K562 (cell line): ENCODE measurements at regions not wholly inside any gene's neighbourhood (a gene's known extent, or its start where the extent isn't known, plus 50 kb on each side); places are given as distances from the start of the nearest gene placed in this dataset.
A peak's percentile ranks its signal among the peaks of the same experiment; 100 is the strongest.

Experiments
- ARID4B ChIP-seq: sonication (generic); formaldehyde crosslinking; IDR thresholded peaks from 2 replicates; pipeline ENCODE4 v1.8.0; 2022; ENCODE audit warnings: mild to moderate bottlenecking, missing genetic modification reagents
- BRF2 ChIP-seq: IDR thresholded peaks from 3 replicates; pipeline ENCODE4 v1.6.1; 2011; ENCODE audit warnings: borderline replicate concordance, mild to moderate bottlenecking; ENCODE audit not compliant: insufficient read length, insufficient read depth
- CREB3 ChIP-seq: fragments of 450-650 bp; conservative IDR thresholded peaks from 2 replicates; pipeline ENCODE4 v1.6.1; 2016; ENCODE audit warnings: missing genetic modification characterization, low read depth, mild to moderate bottlenecking, missing compliant biosample characterization, moderate library complexity
- ELF1 ChIP-seq: fragments of 200-800 bp; sonication (Bioruptor generic); IDR thresholded peaks from 2 replicates; pipeline ENCODE4 v1.6.1; 2016; ENCODE audit warnings: missing genetic modification characterization, missing compliant biosample characterization
- EP400 ChIP-seq: fragments of 450-650 bp; IDR thresholded peaks from 2 replicates; pipeline ENCODE4 v1.6.1; 2017; ENCODE audit warnings: antibody characterized with exemption, mild to moderate bottlenecking, moderate library complexity
- KLF16 ChIP-seq: IDR thresholded peaks from 2 replicates; pipeline ENCODE4 v1.6.1; 2016; ENCODE audit warnings: antibody characterized with exemption
- MYC ChIP-seq, 2 experiments: fragments of 250-450 bp in 1 of 2; sonication (Bioruptor Pico) in 1 of 2; IDR thresholded peaks; 2 replicates each; pipeline versions ENCODE4 v1.5.1 to v1.6.1; 2012 to 2021; ENCODE audit warnings: low read depth in 2 of 2, borderline replicate concordance in 1 of 2, improper control_type of control experiment in 1 of 2, low read length in 1 of 2, mild to moderate bottlenecking in 1 of 2, moderate library complexity in 1 of 2
- RFX7 ChIP-seq: fragments of 250-450 bp; sonication (Bioruptor Pico); IDR thresholded peaks from 2 replicates; pipeline ENCODE4 v1.5.1; 2021; ENCODE audit warnings: mild to moderate bottlenecking
- RNF219 ChIP-seq: fragments of 250-450 bp; sonication (Bioruptor Pico); IDR thresholded peaks from 2 replicates; pipeline ENCODE4 v1.5.0; 2022; ENCODE audit warnings: mild to moderate bottlenecking
- SMARCA4 ChIP-seq: fragments of 450-650 bp; IDR thresholded peaks from 2 replicates; pipeline ENCODE4 v1.6.1; 2016
- SPI1 ChIP-seq: IDR thresholded peaks from 2 replicates; pipeline ENCODE4 v1.6.1; 2011; ENCODE audit warnings: low read depth, low read length, control low read depth, borderline replicate concordance
- TFE3 ChIP-seq: fragments of 450-650 bp; formaldehyde crosslinking; IDR thresholded peaks from 2 replicates; pipeline ENCODE4 v1.4.0; 2020; ENCODE audit warnings: mild to moderate bottlenecking, mixed read lengths
- ZNF324 ChIP-seq: fragments of 250-450 bp; sonication (Bioruptor Pico); IDR thresholded peaks from 2 replicates; pipeline ENCODE4 v1.4.0; 2020; ENCODE audit warnings: mild to moderate bottlenecking
- ZNF41 ChIP-seq: fragments of 250-450 bp; sonication (Bioruptor Pico); conservative IDR thresholded peaks from 2 replicates; pipeline ENCODE4 v1.4.0; 2020; ENCODE audit warnings: mild to moderate bottlenecking
- ZNF512 ChIP-seq: IDR thresholded peaks from 2 replicates; pipeline ENCODE4 v1.6.1; 2016; ENCODE audit warnings: missing genetic modification characterization, missing compliant biosample characterization

- TF ChIP-seq MYC (IDR thresholded peaks at IDR 0.05; ENCODE audit: low read depth, low read length), result peak; percentile 72
- no peak for TF ChIP-seq MYC (CRISPR knock-in tag; IDR thresholded peaks at IDR 0.05; ENCODE audit: borderline replicate concordance, low read depth)
- TF ChIP-seq TFE3 (CRISPR knock-in tag), result peak; percentile 62
- TF ChIP-seq RFX7 (CRISPR knock-in tag), result 0 out of 2 replicates have a peak, but pooled peaks have one; percentile 29
- no peak for TF ChIP-seq KLF16
- 0 out of 2 replicates have a peak, but pooled peaks have one; percentile 10 for TF ChIP-seq ZNF324 (CRISPR knock-in tag)
- no peak for TF ChIP-seq ARID4B (CRISPR knock-in tag)
- peak; percentile 70 for TF ChIP-seq SMARCA4
- no peak for TF ChIP-seq BRF2
- TF ChIP-seq CREB3 (tag), result no peak; the same call in 1 of the 2 replicates
- TF ChIP-seq ELF1 (tag), result peak; percentile 90
- TF ChIP-seq EP400, result peak; percentile 58
- no peak for TF ChIP-seq RNF219
- 0 out of 2 replicates have a peak, but pooled peaks have one; percentile 3 for TF ChIP-seq ZNF41
- TF ChIP-seq ZNF512 (tag), result no peak
- peak; percentile 69; the same call in 1 of the 2 replicates for TF ChIP-seq SPI1
These were observed 209.4 kb upstream of the KLF14 start (continued) for GRCh38 chr7:130943336-130943901.
